ENCODE measurements at regions not wholly inside any gene's neighbourhood (a gene's known extent, or its start where the extent isn't known, plus 50 kb on each side); places are given as distances from the start of the nearest gene placed in this dataset.

GRCh38 chr9:124188331-124189110 is 69.2 kb upstream of the NEK6 start:
- no peak for ATAC-seq
- DNase-seq (ENCODE audit: low spot score in 2 of 2): no peak
- no peaks in the 10 kb centered on the region for H3K9me3 Mint-ChIP-seq
- H3K27ac Mint-ChIP-seq: no peak overlapping the region
- H3K36me3 Mint-ChIP-seq: no peaks in the 10 kb centered on the region

- no peak for ATAC-seq
- no peak overlapping the region for H3K27ac Mint-ChIP-seq
- DNase-seq (ENCODE audit: low spot score in 2 of 2): no peak
- peaks cover 1 to 5% of the 10 kb centered on the region in 2 donors for H3K36me3 Mint-ChIP-seq
- H3K9me3 Mint-ChIP-seq: peaks cover 3 to 6% of the 10 kb centered on the region in 2 donors
Measured at GRCh38 chr9:124190761-124191160, 67.0 kb upstream of the NEK6 start.

- DNase-seq (ENCODE audit: low spot score in 2 of 2): no peak
- peaks cover 5 to 10% of the 10 kb centered on the region in 2 donors for H3K36me3 Mint-ChIP-seq
- no peak for ATAC-seq
- peak overlapping the region in 1 of 2 donors; percentile 4 for H3K27ac Mint-ChIP-seq
- peaks cover 5 to 16% of the 10 kb centered on the region in 2 donors for H3K9me3 Mint-ChIP-seq
Measured at GRCh38 chr9:124191691-124192395, 65.9 kb upstream of the NEK6 start.

- no peak for ATAC-seq
- H3K36me3 Mint-ChIP-seq: peaks cover 5 to 18% of the 10 kb centered on the region in 2 donors
- no peak overlapping the region for H3K27ac Mint-ChIP-seq
- H3K9me3 Mint-ChIP-seq: peaks cover 8 to 19% of the 10 kb centered on the region in 2 donors
- DNase-seq (ENCODE audit: low spot score in 2 of 2): no peak
Measured at GRCh38 chr9:124196814-124197176, 61.0 kb upstream of the NEK6 start.

GRCh38 chr9:124197177-124198095 is 60.3 kb upstream of the NEK6 start:
- DNase-seq (ENCODE audit: low spot score in 2 of 2) (no peak), ATAC-seq (peak in 1 of 2 donors; percentile 37)
- peaks cover 8 to 19% of the 10 kb centered on the region in 2 donors for H3K9me3 Mint-ChIP-seq
- peaks cover 5 to 18% of the 10 kb centered on the region in 2 donors for H3K36me3 Mint-ChIP-seq
- H3K27ac Mint-ChIP-seq: no peak overlapping the region

GRCh38 chr9:124198331-124198730 is 59.4 kb upstream of the NEK6 start:
- H3K9me3 Mint-ChIP-seq: peaks cover 8 to 19% of the 10 kb centered on the region in 2 donors
- peaks cover 5 to 18% of the 10 kb centered on the region in 2 donors for H3K36me3 Mint-ChIP-seq

GRCh38 chr9:124198948-124199347 is 58.8 kb upstream of the NEK6 start:
- ATAC-seq: no peak
- peaks cover 8 to 19% of the 10 kb centered on the region in 2 donors for H3K9me3 Mint-ChIP-seq
- H3K27ac Mint-ChIP-seq: no peak overlapping the region
- peaks cover 5 to 18% of the 10 kb centered on the region in 2 donors for H3K36me3 Mint-ChIP-seq
- no peak for DNase-seq (ENCODE audit: low spot score in 2 of 2)

More at GRCh38 chr9:124198331-124198730, 59.4 kb upstream of the NEK6 start:
- no peak overlapping the region for H3K27ac Mint-ChIP-seq
- ATAC-seq (no peak), DNase-seq (ENCODE audit: low spot score in 2 of 2) (no peak)

GRCh38 chr9:124199474-124199873 is 58.3 kb upstream of the NEK6 start:
- DNase-seq (ENCODE audit: low spot score in 2 of 2) (peak in 1 of 2 donors; percentile 16), ATAC-seq (no peak)
- H3K27ac Mint-ChIP-seq: no peak overlapping the region
- H3K36me3 Mint-ChIP-seq: peaks cover 5 to 18% of the 10 kb centered on the region in 2 donors
- H3K9me3 Mint-ChIP-seq: peaks cover 8 to 19% of the 10 kb centered on the region in 2 donors

- peak overlapping the region; percentile 81 to 85 for H3K27ac Mint-ChIP-seq
- H3K36me3 Mint-ChIP-seq: peaks cover 0 to 4% of the 10 kb centered on the region in 2 donors
- DNase-seq (ENCODE audit: low spot score in 2 of 2) (peak; percentile 69 to 83), ATAC-seq (peak; percentile 93 to 98)
- H3K9me3 Mint-ChIP-seq: no peaks in the 10 kb centered on the region
Measured at GRCh38 chr9:124202447-124202971, 55.2 kb upstream of the NEK6 start.

GRCh38 chr9:124205686-124206352 is 51.9 kb upstream of the NEK6 start:
- no peak for DNase-seq (ENCODE audit: low spot score in 2 of 2)
- H3K9me3 Mint-ChIP-seq: peaks cover 0 to 4% of the 10 kb centered on the region in 2 donors
- no peaks in the 10 kb centered on the region for H3K36me3 Mint-ChIP-seq
- no peak for ATAC-seq
- no peak overlapping the region for H3K27ac Mint-ChIP-seq

- Mint-ChIP-seq H3K27ac (no peak overlapping the region), H3K36me3 (no peaks in the 10 kb centered on the region), H3K9me3 (peaks cover 0 to 4% of the 10 kb centered on the region in 2 donors)
- DNase-seq (ENCODE audit: low spot score in 2 of 2): no peak
- ATAC-seq: no peak
Measured at GRCh38 chr9:124206391-124206790, 51.4 kb upstream of the NEK6 start.

All from activated naive CD4-positive, alpha-beta T cell treated with anti-CD3 and anti-CD28 coated beads, Interleukin-2, amount 50 U/mL, for 72 hours (primary cell).